IMR-90 (cell line): ENCODE measurements at regions not wholly inside any gene's neighbourhood (a gene's known extent, or its start where the extent isn't known, plus 50 kb on each side); places are given as distances from the start of the nearest gene placed in this dataset.

Experiments
- ATAC-seq: fragments of 200-7000 bp; cut with Tn5 transposase; 2 replicates; pipeline ENCODE4 v1.9.1; 2020; ENCODE audit warnings: low read depth, mild to moderate bottlenecking, moderate library complexity
- BruUV-seq: library from RNA; stranded (reverse); fragments of 400-500 nt; replicated peaks from 2 replicates; lab custom pipeline; 2021; lab: Mats Ljungman, UMichigan
- CTCF ChIA-PET: fragments of 300-600 bp; formaldehyde crosslinking; extraction: SDS; loops from one replicate; lab custom pipeline; 2021; ENCODE audit warnings: antibody characterized with exemption; lab: Yijun Ruan, JAX
- POLR2A ChIA-PET: fragments of 300-600 bp; sonication (Branson Sonifier 250); formaldehyde crosslinking; loops from one replicate; lab custom pipeline; 2022; ENCODE audit warnings: antibody characterized with exemption; ENCODE audit not compliant: unreplicated experiment; lab: Charles Lee
- DNase-seq: peaks from one replicate; pipeline ENCODE4 v3.0.0; 2013
- H2AFZ ChIP-seq: replicated peaks from 2 replicates; pipeline ENCODE3; 2013; ENCODE audit warnings: low read length, mild to moderate bottlenecking; ENCODE audit not compliant: poor library complexity
- H2AK5ac ChIP-seq: 2 replicates; pipeline ENCODE4 v1.6.1; 2013; ENCODE audit warnings: low read depth, low read length, inconsistent platforms
- H2AK9ac ChIP-seq: replicated peaks from 2 replicates; pipeline ENCODE3; 2013; ENCODE audit warnings: mild to moderate bottlenecking, low read depth, low read length, moderate library complexity; ENCODE audit not compliant: poor library complexity
- H2BK120ac ChIP-seq: 2 replicates; pipeline ENCODE4 v1.6.1; 2013; ENCODE audit warnings: low read depth, low read length, inconsistent platforms
- H2BK15ac ChIP-seq: 3 replicates; pipeline ENCODE4 v1.6.1; 2013; ENCODE audit warnings: low read depth, low read length, inconsistent platforms
- H2BK20ac ChIP-seq: 2 replicates; pipeline ENCODE4 v1.6.1; 2013; ENCODE audit warnings: low read depth, mild to moderate bottlenecking, inconsistent platforms, low read length, moderate library complexity
- H2BK5ac ChIP-seq: 2 replicates; pipeline ENCODE4 v1.6.1; 2013; ENCODE audit warnings: mild to moderate bottlenecking, low read depth, low read length, inconsistent platforms; ENCODE audit not compliant: poor library complexity, severe bottlenecking
- H3K14ac ChIP-seq: replicated peaks from 2 replicates; pipeline ENCODE4 v1.6.1; 2013; ENCODE audit warnings: low read depth, low read length, inconsistent platforms
- H3K18ac ChIP-seq: 2 replicates; pipeline ENCODE4 v1.6.1; 2013; ENCODE audit warnings: low read depth, low read length, control low read depth
- H3K23ac ChIP-seq: 2 replicates; pipeline ENCODE4 v1.6.1; 2013; ENCODE audit warnings: low read depth, low read length, inconsistent platforms
- H3K27ac ChIP-seq: 2 replicates; pipeline ENCODE4 v1.5.1; 2013; ENCODE audit warnings: mild to moderate bottlenecking, control low read depth, low read length; ENCODE audit not compliant: insufficient read depth
- H3K27me3 ChIP-seq: 2 replicates; pipeline ENCODE4 v1.6.1; 2013; ENCODE audit warnings: low read length; ENCODE audit not compliant: control insufficient read depth, insufficient read depth
- H3K36me3 ChIP-seq: 2 replicates; pipeline ENCODE4 v1.6.1; 2013; ENCODE audit warnings: low read length, mixed read lengths; ENCODE audit not compliant: control insufficient read depth, insufficient read depth
- H3K4ac ChIP-seq: 2 replicates; pipeline ENCODE4 v1.6.1; 2013; ENCODE audit warnings: low read depth, low read length, inconsistent platforms
- H3K4me1 ChIP-seq: 2 replicates; pipeline ENCODE4 v1.6.1; 2013; ENCODE audit warnings: low read length, mixed read lengths; ENCODE audit not compliant: control insufficient read depth, insufficient read depth
- H3K4me2 ChIP-seq: 2 replicates; pipeline ENCODE4 v1.6.1; 2013; ENCODE audit warnings: low read depth, mild to moderate bottlenecking, control low read depth, low read length, moderate library complexity
- H3K4me3 ChIP-seq: 2 replicates; pipeline ENCODE4 v1.5.1; 2013; ENCODE audit warnings: low read depth, mild to moderate bottlenecking, control low read depth, low read length, moderate library complexity; ENCODE audit not compliant: insufficient read depth
- H3K56ac ChIP-seq: 2 replicates; pipeline ENCODE4 v1.6.1; 2013; ENCODE audit warnings: low read length, inconsistent platforms; ENCODE audit not compliant: insufficient read depth; ENCODE audit errors: extremely low read depth
- H3K79me1 ChIP-seq, 2 experiments: 2 replicates each; pipeline ENCODE4 v1.6.1; 2013; ENCODE audit warnings: low read length in 2 of 2, inconsistent platforms in 1 of 2, low read depth in 1 of 2
- H3K9ac ChIP-seq: 2 replicates; pipeline ENCODE4 v1.6.1; 2013; ENCODE audit warnings: low read depth, low read length, control low read depth
- H3K9me1 ChIP-seq: 2 replicates; pipeline ENCODE4 v1.6.1; 2013; ENCODE audit warnings: low read length, inconsistent platforms; ENCODE audit not compliant: insufficient read depth
- H3K9me3 ChIP-seq: 2 replicates; pipeline ENCODE4 v1.6.1; 2013; ENCODE audit warnings: low read length; ENCODE audit not compliant: control insufficient read depth, insufficient read depth
- H4K20me1 ChIP-seq: 2 replicates; pipeline ENCODE4 v1.6.1; 2013; ENCODE audit warnings: low read length, inconsistent platforms; ENCODE audit not compliant: insufficient read depth
- H4K5ac ChIP-seq: 2 replicates; pipeline ENCODE4 v1.6.1; 2013; ENCODE audit warnings: mild to moderate bottlenecking, low read depth, low read length, control low read depth
- H4K8ac ChIP-seq, 2 experiments: 2 replicates each; pipeline ENCODE4 v1.6.1; 2013; ENCODE audit warnings: low read depth in 2 of 2, low read length in 2 of 2, control low read depth in 1 of 2, inconsistent platforms in 1 of 2
- H4K91ac ChIP-seq: 2 replicates; pipeline ENCODE4 v1.6.1; 2013; ENCODE audit warnings: low read depth, low read length, inconsistent platforms; ENCODE audit not compliant: insufficient read depth
- CEBPB ChIP-seq: IDR thresholded peaks from 2 replicates; pipeline ENCODE4 v1.6.1; 2012; ENCODE audit warnings: low read depth, low read length, improper control_type of control experiment
- CHD1 ChIP-seq: IDR thresholded peaks from 2 replicates; pipeline ENCODE4 v1.6.1; 2012; ENCODE audit warnings: low read depth, low read length, improper control_type of control experiment
- MXI1 ChIP-seq: IDR thresholded peaks from 2 replicates; pipeline ENCODE4 v1.6.1; 2012; ENCODE audit warnings: low read depth, mild to moderate bottlenecking, low read length, moderate library complexity, borderline replicate concordance
- RFX5 ChIP-seq: IDR thresholded peaks from 2 replicates; pipeline ENCODE4 v1.8.0; 2012; ENCODE audit warnings: low read depth, mild to moderate bottlenecking, low read length, moderate library complexity
- USF2 ChIP-seq: fragments of 150-350 bp; IDR thresholded peaks from 2 replicates; pipeline ENCODE4 v1.6.1; 2017; ENCODE audit warnings: mild to moderate bottlenecking, antibody characterized with exemption, low read length, low read depth
- WGBS, 2 experiments: methylation state at CpG; one replicate each; pipeline versions ENCODE4 v1.1.5 to v1.1.7; 2013; ENCODE audit warnings: missing lambda C conversion rate in 2 of 2; ENCODE audit not compliant: insufficient read length in 1 of 2; ENCODE audit errors: extremely low coverage in 2 of 2; 5-methylcytosine and 5-hydroxymethylcytosine counted together
- dilution Hi-C: fragments of 300-500 bp; cut with HindIII; formaldehyde crosslinking; loops from one replicate; pipeline ENCODE4 v1.14.3; 2018; ENCODE audit warnings: low sequenced_read_pairs; ENCODE audit not compliant: unreplicated experiment
- in situ Hi-C: fragments of 300-500 bp; cut with MboI; formaldehyde crosslinking; loops from 3 replicates; pipeline ENCODE4 v1.14.3; 2019; ENCODE audit warnings: low sequenced_read_pairs, inconsistent platforms, mixed read lengths
- intact Hi-C: fragments of 100-400 bp; cut with micrococcal nuclease; formaldehyde crosslinking; loops from 2 replicates; pipeline ENCODE4 v1.10.0; 2022

- dilution Hi-C loops (no loop called here), in situ Hi-C loops (no loop called here), intact Hi-C loops (no loop called here)
- Histone ChIP-seq H3K9ac (no peak overlapping the region), H4K5ac (no peak overlapping the region), H2BK120ac (no peak overlapping the region), H3K4me1 (no peaks in the 10 kb centered on the region), H3K18ac (no peak overlapping the region), H2AK5ac (no peak overlapping the region), H4K8ac (no peak overlapping the region), H2BK20ac (no peak overlapping the region), H3K79me1 (no peaks in the 10 kb centered on the region), H3K14ac (no peak overlapping the region), H2BK15ac (no peak overlapping the region), H3K4me2 (no peak overlapping the region), H3K36me3 (no peaks in the 10 kb centered on the region), H3K4me3 (no peak overlapping the region), H4K91ac (no peak overlapping the region), H3K9me3 (no peaks in the 10 kb centered on the region), H2AFZ (no peak overlapping the region), H3K9me1 (no peaks in the 10 kb centered on the region), H3K27me3 (no peaks in the 10 kb centered on the region), H3K4ac (no peak overlapping the region), H2AK9ac (no peak overlapping the region), H3K27ac (no peak overlapping the region), H4K20me1 (no peaks in the 10 kb centered on the region), H2BK5ac (no peak overlapping the region), H3K56ac (no peak overlapping the region), H3K23ac (no peak overlapping the region)
- CTCF ChIA-PET: no interaction called here
- POLR2A ChIA-PET: no interaction called here
- DNase-seq (no peak), ATAC-seq (no peak)
- BruUV-seq: no TSS peak
- TF ChIP-seq MXI1 (no peak), CEBPB (no peak), USF2 (no peak), RFX5 (no peak), CHD1 (no peak)
- WGBS, 2 experiments: no CpG with 5 or more reads among the region's 1 CpG
Observed at GRCh38 chr5:117065800-117066199, 491.2 kb upstream of the SEMA6A start.
